A549 (cell line): ENCODE measurements at regions not wholly inside any gene's neighbourhood (a gene's known extent, or its start where the extent isn't known, plus 50 kb on each side); places are given as distances from the start of the nearest gene placed in this dataset.

ENCODE experiments used
- ATAC-seq, 2 experiments: fragments of 200-7000 bp in 1 of 2; fragments of >200 bp in 1 of 2; cut with Nextera tagmentation in 1 of 2; cut with Tn5 transposase in 1 of 2; 3 replicates each; pipeline versions ENCODE4 v1.8.0 to v1.9.1; 2018 to 2020; ENCODE audit warnings: mild to moderate bottlenecking in 1 of 2, moderate library complexity in 1 of 2
- CTCF ChIA-PET: fragments of 300-600 bp; sonication (Branson Sonifier 250); formaldehyde crosslinking; extraction: SDS; loops from one replicate; lab custom pipeline; 2021; ENCODE audit warnings: antibody characterized with exemption, inconsistent platforms; lab: Yijun Ruan, JAX
- POLR2A ChIA-PET: fragments of 350-600 bp; formaldehyde crosslinking; extraction: SDS; loops from one replicate; lab custom pipeline; 2021; ENCODE audit warnings: antibody characterized with exemption, inconsistent platforms; lab: Yijun Ruan, JAX
- DNase-seq, 2 experiments: peaks; one replicate each; pipeline versions ENCODE4 v3.0.0 to v3.0.0-alpha.2; 2011 to 2016; ENCODE audit warnings: low read depth in 1 of 2, low spot score in 1 of 2
- FAIRE-seq: peaks from 2 replicates; lab custom pipeline; 2011; peaks lifted over from hg19 to GRCh38; lab: Jason Lieb, UNC
- H3K27ac ChIP-seq, 2 experiments: fragments of >200 bp; sonication (Bioruptor Twin); formaldehyde crosslinking; 3 replicates each; pipeline ENCODE4 v1.5.1; 2016 to 2017
- H3K4me1 ChIP-seq: fragments of >200 bp; sonication (Bioruptor Twin); formaldehyde crosslinking; 3 replicates; pipeline ENCODE4 v1.6.1; 2016
- H3K4me2 ChIP-seq: fragments of >200 bp; sonication (Bioruptor Twin); formaldehyde crosslinking; 3 replicates; pipeline ENCODE4 v1.6.1; 2016
- H3K4me3 ChIP-seq: fragments of >200 bp; sonication (Bioruptor Twin); formaldehyde crosslinking; 3 replicates; pipeline ENCODE4 v1.5.1; 2016
- H3K9me3 ChIP-seq: fragments of >200 bp; sonication (Bioruptor Twin); formaldehyde crosslinking; 3 replicates; pipeline ENCODE4 v1.6.1; 2016
- ATOH8 ChIP-seq: fragments of 250-450 bp; sonication (Bioruptor Pico); IDR thresholded peaks from 2 replicates; pipeline ENCODE4 v1.5.0; 2020; ENCODE audit warnings: low read depth, mild to moderate bottlenecking, moderate library complexity
- BCL3 ChIP-seq: fragments of >200 bp; sonication (Bioruptor Twin); formaldehyde crosslinking; IDR thresholded peaks from 3 replicates; pipeline ENCODE4 v1.6.1; 2016
- CBX2 ChIP-seq: fragments of 200-600 bp; sonication (generic); IDR thresholded peaks from 2 replicates; pipeline ENCODE4 v1.6.1; 2016; ENCODE audit warnings: low read depth, mild to moderate bottlenecking, borderline replicate concordance
- CBX8 ChIP-seq: fragments of 200-600 bp; sonication (generic); IDR thresholded peaks from 2 replicates; pipeline ENCODE4 v1.6.1; 2016
- CEBPB ChIP-seq, 2 experiments: fragments of >200 bp in 1 of 2; sonication (Bioruptor Twin) in 1 of 2; formaldehyde crosslinking in 1 of 2; IDR thresholded peaks; 2 replicates each; pipeline ENCODE4 v1.6.1; 2012 to 2016
- CTCF ChIP-seq: fragments of >200 bp; sonication (Bioruptor Twin); formaldehyde crosslinking; IDR thresholded peaks from 3 replicates; pipeline ENCODE4 v1.5.1; 2016
- EP300 ChIP-seq, 2 experiments: fragments of >200 bp; sonication (Bioruptor Twin); formaldehyde crosslinking; IDR thresholded peaks; 2 replicates in 1 of 2; 3 replicates in 1 of 2; pipeline ENCODE4 v1.6.1; 2016 to 2017
- FOSL2 ChIP-seq, 2 experiments: fragments of 450-650 bp in 1 of 2; fragments of >200 bp in 1 of 2; sonication (Bioruptor Twin) in 1 of 2; formaldehyde crosslinking; IDR thresholded peaks; 2 replicates each; pipeline versions ENCODE4 v1.5.0 to v1.6.1; 2016 to 2020; ENCODE audit warnings: mild to moderate bottlenecking in 1 of 2, moderate library complexity in 1 of 2
- GATA3 ChIP-seq: IDR thresholded peaks from 2 replicates; pipeline ENCODE4 v1.6.1; 2012; ENCODE audit warnings: borderline replicate concordance
- HOXB5 ChIP-seq: fragments of 250-450 bp; sonication (Bioruptor Pico); IDR thresholded peaks from 2 replicates; pipeline ENCODE4 v1.5.0; 2020; ENCODE audit warnings: mild to moderate bottlenecking, moderate library complexity
- KDM1A ChIP-seq: fragments of 200-600 bp; sonication (generic); IDR thresholded peaks from 2 replicates; pipeline ENCODE4 v1.6.1; 2016; ENCODE audit warnings: low read depth, mild to moderate bottlenecking
- MAFK ChIP-seq: fragments of 450-650 bp; IDR thresholded peaks from 2 replicates; pipeline ENCODE4 v1.6.1; 2014; ENCODE audit not compliant: partially characterized antibody
- MAZ ChIP-seq: fragments of 150-350 bp; IDR thresholded peaks from 2 replicates; pipeline ENCODE4 v1.6.1; 2014; ENCODE audit warnings: antibody characterized with exemption, low read depth, low read length, borderline replicate concordance
- MYC ChIP-seq: IDR thresholded peaks from 2 replicates; pipeline ENCODE4 v1.6.1; 2012; ENCODE audit warnings: mild to moderate bottlenecking, inconsistent platforms, low read length, improper control_type of control experiment, borderline replicate concordance
- NFE2L2 ChIP-seq: fragments of 150-350 bp; conservative IDR thresholded peaks from 2 replicates; pipeline ENCODE4 v1.6.1; 2014; ENCODE audit warnings: low read length
- NPAS2 ChIP-seq: fragments of 250-450 bp; sonication (Bioruptor Pico); IDR thresholded peaks from 2 replicates; pipeline ENCODE4 v1.8.0; 2022; ENCODE audit warnings: mild to moderate bottlenecking, moderate library complexity, borderline replicate concordance
- NR3C1 ChIP-seq: fragments of >200 bp; sonication (Bioruptor Twin); formaldehyde crosslinking; IDR thresholded peaks from 3 replicates; pipeline ENCODE4 v1.6.1; 2017
- RAD21 ChIP-seq, 2 experiments: fragments of >200 bp in 1 of 2; sonication (Bioruptor Twin) in 1 of 2; formaldehyde crosslinking in 1 of 2; IDR thresholded peaks in 1 of 2; conservative IDR thresholded peaks in 1 of 2; 2 replicates in 1 of 2; 3 replicates in 1 of 2; pipeline ENCODE4 v1.6.1; 2012 to 2018; ENCODE audit warnings: inconsistent platforms in 1 of 2
- REST ChIP-seq: fragments of 200-600 bp; sonication (generic); IDR thresholded peaks from 2 replicates; pipeline ENCODE4 v1.6.1; 2016; ENCODE audit warnings: antibody characterized with exemption, mild to moderate bottlenecking, moderate library complexity
- RFX5 ChIP-seq: fragments of 450-650 bp; IDR thresholded peaks from 2 replicates; pipeline ENCODE4 v1.7.1; 2014; ENCODE audit warnings: antibody characterized with exemption, mild to moderate bottlenecking, moderate library complexity
- SMC3 ChIP-seq: fragments of >200 bp; sonication (Bioruptor Twin); formaldehyde crosslinking; IDR thresholded peaks from 3 replicates; pipeline ENCODE4 v1.6.1; 2018; ENCODE audit warnings: inconsistent platforms
- SREBF2 ChIP-seq: fragments of 450-650 bp; IDR thresholded peaks from 2 replicates; pipeline ENCODE4 v1.6.1; 2014; ENCODE audit warnings: mild to moderate bottlenecking, moderate library complexity
- TFCP2L1 ChIP-seq: fragments of 250-450 bp; sonication (Bioruptor Pico); IDR thresholded peaks from 2 replicates; pipeline ENCODE4 v1.5.0; 2021; ENCODE audit warnings: mild to moderate bottlenecking
- WGBS: methylation state at CpG from one replicate; pipeline ENCODE4 v1.1.6; 2017; ENCODE audit errors: missing lambda C conversion rate; 5-methylcytosine and 5-hydroxymethylcytosine counted together

GRCh38 chr1:53393325-53393792 is 65.5 kb upstream of the LRP8 start:
- peak overlapping the region in 1 of 2 experiments; percentile 62; a peak in 2 of 6 replicates for H3K27ac ChIP-seq
- H3K4me2 ChIP-seq = no peak overlapping the region
- 16% methylated on average over 9 of the region's 10 CpGs for WGBS
- TF ChIP-seq BCL3 = no peak
- no peak for TF ChIP-seq FOSL2 (IDR thresholded peaks at IDR 0.05)
- no peak for TF ChIP-seq FOSL2 (CRISPR knock-in tag; IDR thresholded peaks at IDR 0.05)
- no peak for TF ChIP-seq CEBPB (IDR thresholded peaks at IDR 0.05)
- no peak for TF ChIP-seq MAFK
- TF ChIP-seq SMC3 = peak; percentile 87
- TF ChIP-seq TFCP2L1 (CRISPR knock-in tag) = no peak
- TF ChIP-seq NR3C1 = no peak
- no peak for TF ChIP-seq ATOH8 (CRISPR knock-in tag)
- no peak for TF ChIP-seq GATA3
- peak; percentile 74 for TF ChIP-seq CTCF
- TF ChIP-seq CBX8 = no peak
- no peak for TF ChIP-seq RFX5
- TF ChIP-seq KDM1A = no peak
- no peak for TF ChIP-seq CBX2
- TF ChIP-seq MYC = no peak
- TF ChIP-seq REST = no peak
- no peak for TF ChIP-seq SREBF2
- TF ChIP-seq MAZ = no peak
- TF ChIP-seq HOXB5 (CRISPR knock-in tag) = no peak
- TF ChIP-seq EP300 (IDR thresholded peaks at IDR 0.05) = no peak
- no peak for TF ChIP-seq NPAS2
- no peak for TF ChIP-seq NFE2L2
- peak; percentile 82 to 89 for TF ChIP-seq RAD21 (conservative IDR thresholded peaks at IDR 0.05 in 1 of 2, IDR thresholded peaks at IDR 0.05 in 1 of 2)
- no peak for FAIRE-seq
- H3K9me3 ChIP-seq = no peaks in the 10 kb centered on the region
- peak; percentile 87 to 96 for ATAC-seq
- H3K4me1 ChIP-seq = no peaks in the 10 kb centered on the region
- peak; percentile 61 to 76 for DNase-seq
- ChIA-PET CTCF (interaction anchor here (0.6 to 15.0 kb wide), 40 partner anchors 11 to 549 kb away, joined by 3 to 244 read pairs (median 4); no protein-coding TSS in a partner anchor), POLR2A (interaction anchor here (0.8 to 1.0 kb wide), 3 partner anchors 67 to 155 kb away, joined by 3 to 4 read pairs (median 4); partner anchors contain the start of gene MAGOH)
- H3K4me3 ChIP-seq = no peak overlapping the region
